Activated naive CD8-positive, alpha-beta T cell treated with anti-CD3 and anti-CD28 coated beads, Interleukin-2, amount 10 ng/mL, durations not matched to agents 7 days and 5 days (primary cell): ENCODE measurements at regions not wholly inside any gene's neighbourhood (a gene's known extent, or its start where the extent isn't known, plus 50 kb on each side); places are given as distances from the start of the nearest gene placed in this dataset.

Source experiments
- ATAC-seq: fragments of 150-1000 bp; cut with Tn5 transposase; one replicate; pipeline ENCODE4 v1.10.0; 2021; ENCODE audit warnings: low read depth, moderate library complexity
- POLR2A ChIA-PET: fragments of 350-600 bp; sonication (Branson Sonifier 250); formaldehyde crosslinking; loops from one replicate; lab custom pipeline; 2021; ENCODE audit warnings: antibody characterized with exemption; lab: Charles Lee
- DNase-seq: peaks from one replicate; pipeline ENCODE4 v3.0.0; 2021
- H3K27ac Mint-ChIP-seq: one replicate; pipeline ENCODE4 v1.8.0; 2022; ENCODE audit warnings: mild to moderate bottlenecking, mixed read lengths
- H3K27me3 Mint-ChIP-seq: one replicate; pipeline ENCODE4 v1.8.0; 2022; ENCODE audit warnings: mild to moderate bottlenecking, moderate library complexity, mixed read lengths
- H3K36me3 Mint-ChIP-seq: one replicate; pipeline ENCODE4 v1.8.0; 2021; ENCODE audit warnings: mild to moderate bottlenecking, mixed read lengths
- H3K4me1 Mint-ChIP-seq: one replicate; pipeline ENCODE4 v1.8.0; 2021; ENCODE audit warnings: mixed read lengths
- H3K4me3 Mint-ChIP-seq: one replicate; pipeline ENCODE4 v1.8.0; 2022; ENCODE audit warnings: mild to moderate bottlenecking, moderate library complexity, mixed read lengths
- H3K9me3 Mint-ChIP-seq: one replicate; pipeline ENCODE4 v1.8.0; 2021; ENCODE audit warnings: mixed read lengths

DNA sequence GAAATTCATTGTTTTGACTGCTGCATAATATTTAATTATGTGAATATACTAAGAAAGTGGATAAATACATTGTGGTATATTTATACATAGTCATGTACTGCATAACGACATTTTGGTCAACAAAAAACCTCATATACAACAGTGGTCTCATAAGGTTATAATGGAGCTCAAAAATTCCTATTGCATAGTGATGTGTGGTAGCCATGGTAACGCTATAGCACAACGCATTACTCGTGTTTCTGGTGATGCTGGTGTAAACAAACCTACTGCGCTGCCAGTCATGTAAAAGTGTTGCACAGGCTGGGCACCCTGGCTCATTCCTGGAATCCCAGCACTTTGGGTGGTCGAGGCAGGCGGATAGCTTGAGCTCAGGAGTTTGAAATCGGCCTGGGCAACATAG lies 52.6 kb upstream of the NHLH2 start:
- POLR2A ChIA-PET: no interaction called here
- H3K36me3 Mint-ChIP-seq: no peaks in the 10 kb centered on the region
- ATAC-seq (no peak), DNase-seq (no peak)
- peaks cover 5% of the 10 kb centered on the region for H3K27me3 Mint-ChIP-seq
- no peak overlapping the region for H3K27ac Mint-ChIP-seq
- no peaks in the 10 kb centered on the region for H3K9me3 Mint-ChIP-seq
- H3K4me3 Mint-ChIP-seq: no peak overlapping the region
- no peaks in the 10 kb centered on the region for H3K4me1 Mint-ChIP-seq

DNA sequence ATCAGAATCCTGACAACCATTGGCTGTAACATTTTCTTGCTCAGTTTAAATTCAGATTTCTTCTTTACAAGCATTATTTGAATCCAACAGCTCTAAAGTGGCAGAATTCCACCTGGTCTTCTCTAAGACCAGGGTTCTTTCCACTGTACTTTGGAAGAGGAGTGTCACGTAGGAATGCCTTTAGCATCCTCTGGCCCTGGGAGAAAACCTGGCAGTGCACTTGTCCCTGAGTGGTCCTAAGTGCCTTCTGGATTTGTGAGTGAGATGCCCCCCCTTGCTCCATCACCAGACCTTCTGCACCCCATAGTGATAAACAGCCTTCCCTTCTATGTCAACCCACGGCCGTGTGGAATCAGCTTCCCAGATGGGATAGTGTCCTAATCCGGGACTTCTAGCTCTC lies 57.1 kb upstream of the NHLH2 start:
- no peak for DNase-seq
- H3K4me3 Mint-ChIP-seq: no peak overlapping the region
- no peaks in the 10 kb centered on the region for H3K9me3 Mint-ChIP-seq
- no peaks in the 10 kb centered on the region for H3K36me3 Mint-ChIP-seq
- ATAC-seq: no peak
- H3K27ac Mint-ChIP-seq: no peak overlapping the region
- peaks cover 3% of the 10 kb centered on the region for H3K4me1 Mint-ChIP-seq
- H3K27me3 Mint-ChIP-seq: peaks cover 14% of the 10 kb centered on the region
- POLR2A ChIA-PET: interaction anchor here (0.7 kb wide), 1 partner anchor 23 kb away, joined by 6 read pairs; no protein-coding TSS in a partner anchor

DNA sequence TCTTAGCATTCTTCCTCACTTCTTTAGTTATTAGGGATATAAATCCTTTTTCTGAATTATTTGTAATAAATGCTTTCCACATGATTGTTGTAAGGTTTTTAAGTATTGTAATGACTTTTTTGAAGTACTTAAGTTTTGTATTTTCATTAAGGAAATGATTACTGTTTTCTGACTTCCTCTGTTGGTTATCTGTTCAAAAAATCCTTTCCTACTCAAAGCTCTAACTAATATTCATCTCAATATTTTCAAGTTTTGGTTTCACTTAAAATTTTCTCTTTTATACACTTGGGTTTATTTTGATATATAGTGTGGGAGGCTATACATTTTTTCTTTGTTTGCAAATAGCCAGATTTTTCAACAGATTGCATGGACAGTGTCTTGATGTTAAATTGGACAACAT lies 59.9 kb upstream of the NHLH2 start:
- H3K9me3 Mint-ChIP-seq: peaks cover 1% of the 10 kb centered on the region
- H3K27ac Mint-ChIP-seq: no peak overlapping the region
- POLR2A ChIA-PET: no interaction called here
- ATAC-seq: no peak
- no peak for DNase-seq
- H3K4me1 Mint-ChIP-seq: peaks cover 3% of the 10 kb centered on the region
- H3K36me3 Mint-ChIP-seq: no peaks in the 10 kb centered on the region
- H3K27me3 Mint-ChIP-seq: peaks cover 29% of the 10 kb centered on the region
- H3K4me3 Mint-ChIP-seq: no peak overlapping the region

DNA sequence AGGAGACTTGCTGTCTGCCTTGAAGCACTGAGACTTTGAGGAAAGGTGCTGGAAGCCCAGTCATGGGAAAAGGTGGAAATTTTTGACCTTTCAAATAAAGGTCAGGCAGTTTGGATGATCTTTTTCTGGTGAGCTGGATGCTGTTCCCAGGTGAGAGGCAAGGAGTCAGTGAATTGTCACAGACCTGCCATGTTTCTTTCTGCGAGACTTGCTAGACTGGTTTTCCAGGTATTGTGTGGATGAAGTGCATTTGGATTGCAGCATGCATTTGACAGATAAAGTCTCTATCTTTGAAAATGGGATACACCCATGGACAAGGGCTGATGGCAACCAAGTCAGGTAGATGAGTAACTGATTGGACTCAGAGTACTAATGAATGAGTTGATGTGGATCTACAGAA lies 65.7 kb upstream of the NHLH2 start:
- POLR2A ChIA-PET: no interaction called here
- ATAC-seq: no peak
- Mint-ChIP-seq H3K4me3 (no peak overlapping the region), H3K27ac (no peak overlapping the region), H3K27me3 (peaks cover 24% of the 10 kb centered on the region), H3K4me1 (no peaks in the 10 kb centered on the region), H3K9me3 (peaks cover 1% of the 10 kb centered on the region), H3K36me3 (no peaks in the 10 kb centered on the region)
- no peak for DNase-seq

DNA sequence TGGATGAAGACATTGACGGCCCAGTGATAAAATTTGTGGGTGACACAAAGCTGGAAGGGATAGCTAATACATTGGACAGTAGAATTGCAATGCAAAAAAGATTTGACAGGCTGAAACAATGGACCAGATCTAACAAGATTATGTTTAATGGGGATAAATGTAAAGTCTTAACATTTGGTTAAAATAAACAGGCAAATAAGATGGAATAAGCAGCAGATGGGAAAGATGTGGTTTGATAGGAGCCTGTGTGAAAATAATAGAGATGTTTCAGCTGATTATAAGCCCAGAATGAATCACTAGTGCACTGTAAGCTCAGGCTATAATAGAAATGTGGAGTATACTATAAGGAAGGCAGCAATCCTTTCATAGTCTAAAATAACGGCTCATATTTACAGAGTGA lies 66.2 kb upstream of the NHLH2 start:
- Mint-ChIP-seq H3K4me1 (no peaks in the 10 kb centered on the region), H3K36me3 (no peaks in the 10 kb centered on the region), H3K27me3 (peaks cover 19% of the 10 kb centered on the region), H3K4me3 (no peak overlapping the region), H3K9me3 (peaks cover 1% of the 10 kb centered on the region), H3K27ac (no peak overlapping the region)
- POLR2A ChIA-PET: no interaction called here
- no peak for DNase-seq
- no peak for ATAC-seq

DNA sequence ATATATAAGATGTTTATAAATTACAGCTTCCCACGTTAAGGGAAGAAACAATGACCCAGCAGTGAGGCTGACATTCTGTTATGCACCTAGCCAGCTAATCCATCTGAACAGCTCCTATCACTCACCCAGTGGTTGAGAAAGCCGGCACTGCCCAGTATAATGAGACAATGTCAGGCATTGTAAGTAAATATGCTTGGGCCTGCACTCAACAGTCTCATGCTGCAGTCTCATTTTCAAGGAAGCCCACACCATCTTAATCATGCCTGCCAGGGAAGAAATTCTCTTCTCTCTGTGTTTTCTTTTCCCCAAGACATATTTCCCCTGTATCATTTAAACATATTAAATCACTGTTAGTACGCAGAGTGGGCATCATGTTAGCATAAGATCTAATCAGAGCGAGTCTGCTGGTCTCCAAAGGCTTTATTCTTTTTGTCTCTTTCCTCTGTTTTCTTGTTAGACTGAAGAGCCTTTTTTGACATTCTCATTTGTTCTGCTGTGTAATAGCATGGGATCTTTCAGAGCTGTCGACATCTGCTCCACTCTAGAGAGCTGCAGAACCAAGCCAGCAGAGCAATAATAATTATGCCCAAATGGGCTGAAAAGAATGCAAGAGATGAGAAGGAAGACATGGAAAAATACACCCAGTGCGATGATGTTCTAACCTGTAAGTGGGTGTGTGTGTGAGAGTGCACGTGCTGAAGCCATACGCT lies 67.6 kb upstream of the SLC22A15 start:
- Mint-ChIP-seq H3K36me3 (no peaks in the 10 kb centered on the region), H3K4me1 (no peaks in the 10 kb centered on the region), H3K27ac (no peak overlapping the region), H3K4me3 (no peak overlapping the region), H3K27me3 (peaks cover 13% of the 10 kb centered on the region), H3K9me3 (peaks cover 1% of the 10 kb centered on the region)
- DNase-seq (no peak), ATAC-seq (no peak)
- POLR2A ChIA-PET: no interaction called here

- no peaks in the 10 kb centered on the region for H3K4me1 Mint-ChIP-seq
- peaks cover 1% of the 10 kb centered on the region for H3K9me3 Mint-ChIP-seq
- H3K4me3 Mint-ChIP-seq: no peak overlapping the region
- no peak overlapping the region for H3K27ac Mint-ChIP-seq
- DNase-seq (no peak), ATAC-seq (no peak)
- H3K36me3 Mint-ChIP-seq: no peaks in the 10 kb centered on the region
- POLR2A ChIA-PET: no interaction called here
- peaks cover 3% of the 10 kb centered on the region for H3K27me3 Mint-ChIP-seq
Observed at GRCh38 chr1:115910231-115910630, 66.1 kb upstream of the SLC22A15 start.

GRCh38 chr1:115911294-115911693 lies 65.0 kb upstream of the SLC22A15 start:
- DNase-seq: no peak
- POLR2A ChIA-PET: no interaction called here
- Mint-ChIP-seq H3K4me3 (no peak overlapping the region), H3K9me3 (no peaks in the 10 kb centered on the region), H3K4me1 (no peaks in the 10 kb centered on the region), H3K27me3 (no peaks in the 10 kb centered on the region), H3K27ac (no peak overlapping the region), H3K36me3 (no peaks in the 10 kb centered on the region)
- ATAC-seq: no peak

GRCh38 chr1:115912116-115912515 lies 64.2 kb upstream of the SLC22A15 start:
- no peak for DNase-seq
- Mint-ChIP-seq H3K27ac (no peak overlapping the region), H3K4me1 (no peaks in the 10 kb centered on the region), H3K9me3 (no peaks in the 10 kb centered on the region), H3K4me3 (no peak overlapping the region), H3K36me3 (no peaks in the 10 kb centered on the region), H3K27me3 (no peaks in the 10 kb centered on the region)
- POLR2A ChIA-PET: no interaction called here
- ATAC-seq: no peak

DNA sequence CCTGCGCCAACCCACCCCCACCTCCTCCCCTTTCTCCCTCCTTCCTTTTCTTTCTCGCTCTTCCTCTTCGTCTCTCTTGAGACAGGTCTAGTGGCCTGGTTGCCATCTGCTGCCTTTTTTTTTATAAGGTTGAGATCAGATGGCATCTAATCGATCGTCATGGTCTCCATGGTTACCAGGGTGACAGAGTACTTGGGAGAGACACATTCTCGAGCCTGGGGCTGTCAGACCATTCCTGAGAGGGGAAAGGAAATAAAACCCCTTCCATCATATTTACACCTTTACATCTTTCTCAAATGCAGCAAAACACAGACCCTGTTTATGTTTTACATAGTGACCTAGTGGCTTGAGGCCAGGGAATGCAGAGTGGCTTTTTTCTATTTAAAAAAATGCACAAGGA lies 53.5 kb upstream of the SLC22A15 start:
- DNase-seq: no peak
- POLR2A ChIA-PET: no interaction called here
- H3K4me3 Mint-ChIP-seq: no peak overlapping the region

DNA sequence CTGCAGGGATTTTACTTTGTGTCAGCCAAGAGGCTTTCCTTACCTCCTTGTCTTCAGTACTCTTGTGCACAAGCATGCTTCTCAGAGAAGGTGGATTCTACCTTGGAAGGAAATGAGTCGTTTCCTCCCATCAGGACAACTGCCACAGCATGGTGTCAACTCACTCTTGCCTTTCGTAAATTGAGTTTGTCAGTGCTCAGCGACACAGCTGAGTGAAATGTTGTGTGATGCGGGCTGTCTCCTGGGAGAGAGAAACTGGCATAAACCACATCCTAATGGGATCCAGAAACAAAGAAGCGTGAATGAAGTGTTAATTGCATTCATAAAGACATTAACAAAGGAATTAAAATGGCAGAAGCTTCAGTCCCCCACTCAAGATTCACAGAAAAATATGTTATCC lies 51.5 kb upstream of the SLC22A15 start:
- Mint-ChIP-seq H3K4me1 (no peaks in the 10 kb centered on the region), H3K27ac (no peak overlapping the region), H3K27me3 (peaks cover 13% of the 10 kb centered on the region), H3K9me3 (no peaks in the 10 kb centered on the region), H3K4me3 (no peak overlapping the region), H3K36me3 (no peaks in the 10 kb centered on the region)
- DNase-seq (no peak), ATAC-seq (no peak)
- POLR2A ChIA-PET: no interaction called here

More for the DNA sequence above, 53.5 kb upstream of the SLC22A15 start:
- peaks cover 14% of the 10 kb centered on the region for H3K27me3 Mint-ChIP-seq
- no peaks in the 10 kb centered on the region for H3K9me3 Mint-ChIP-seq
- ATAC-seq: no peak
- no peak overlapping the region for H3K27ac Mint-ChIP-seq
- no peaks in the 10 kb centered on the region for H3K36me3 Mint-ChIP-seq
- H3K4me1 Mint-ChIP-seq: no peaks in the 10 kb centered on the region

DNA sequence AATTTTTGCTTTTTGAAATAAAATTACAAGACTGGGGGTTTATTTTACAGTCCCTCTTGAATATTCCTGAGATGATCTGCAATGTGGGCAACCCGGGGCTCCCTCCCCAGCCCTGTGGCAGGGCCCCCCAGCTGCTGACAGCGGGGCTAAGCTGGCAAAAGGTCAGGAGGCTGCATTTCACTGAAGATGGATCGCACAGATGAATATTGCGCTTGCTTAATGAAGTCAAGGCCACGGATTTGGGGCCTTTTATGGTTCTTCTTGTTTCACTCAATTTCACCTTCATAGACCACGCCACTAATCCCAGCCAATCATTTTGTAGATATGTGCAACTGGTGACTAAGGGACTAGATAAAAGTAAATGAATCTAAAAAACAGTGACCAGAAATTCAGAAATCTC lies 50.8 kb upstream of the SLC22A15 start:
- no peak for DNase-seq
- Mint-ChIP-seq H3K4me3 (no peak overlapping the region), H3K4me1 (no peaks in the 10 kb centered on the region), H3K27ac (no peak overlapping the region), H3K27me3 (peaks cover 11% of the 10 kb centered on the region), H3K36me3 (no peaks in the 10 kb centered on the region), H3K9me3 (no peaks in the 10 kb centered on the region)
- POLR2A ChIA-PET: no interaction called here
- no peak for ATAC-seq
